NCI-H524 (cell line): ENCODE measurements at regions not wholly inside any gene's neighbourhood (a gene's known extent, or its start where the extent isn't known, plus 50 kb on each side); places are given as distances from the start of the nearest gene placed in this dataset.

Source experiments
- DNase-seq, 2 experiments: peaks; one replicate each; lab custom pipeline; 2025; lab: John Stamatoyannopoulos, UW

DNA sequence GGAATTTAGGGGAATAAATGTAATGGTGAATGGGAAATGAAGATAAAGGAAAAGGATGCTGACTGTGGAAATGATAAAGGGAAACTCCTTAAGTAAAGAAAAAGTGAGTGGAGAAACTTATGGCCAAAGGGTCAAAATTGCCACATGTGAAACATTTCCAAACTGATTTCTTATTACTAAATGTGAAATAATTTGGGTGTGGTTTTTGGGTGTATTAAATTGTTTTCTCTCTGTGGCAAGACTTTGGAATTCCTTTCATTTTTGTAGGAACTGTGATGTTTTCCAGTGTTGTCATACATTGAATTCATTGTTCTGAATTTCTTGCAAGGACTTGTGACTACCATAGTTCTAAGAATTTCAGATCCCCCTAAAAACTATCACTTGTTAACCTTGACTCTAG is 1891.5 kb upstream of the SEL1L start:
- no peak for DNase-seq

- no peak for DNase-seq
Measured at GRCh38 chr14:83425706-83426105, 1892.1 kb upstream of the SEL1L start.

GRCh38 chr14:83433618-83434017 is 1900.0 kb upstream of the SEL1L start:
- no peak for DNase-seq

DNA sequence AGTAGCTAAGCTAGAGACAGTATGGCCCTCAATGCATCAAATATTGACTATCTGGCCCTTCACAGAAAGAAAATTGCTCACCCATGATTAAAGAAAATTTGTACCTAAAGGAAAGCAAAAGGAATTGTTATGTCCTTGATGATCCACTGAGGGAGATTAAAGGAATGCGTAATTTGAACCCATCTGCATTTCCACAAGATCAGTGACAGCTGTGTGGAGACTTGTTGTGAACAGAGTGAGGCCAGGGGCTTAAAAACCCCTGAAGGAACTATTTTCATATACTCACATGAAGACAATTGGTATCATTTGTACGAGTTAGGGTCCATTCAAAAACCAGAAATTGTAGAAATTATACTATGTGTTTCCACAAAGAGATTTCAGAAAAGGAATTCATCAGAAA is 1908.1 kb upstream of the SEL1L start:
- peak; percentile 51 to 64 for DNase-seq

GRCh38 chr14:83455561-83455960 is 1921.9 kb upstream of the SEL1L start:
- no peak for DNase-seq

GRCh38 chr14:83461521-83461920 is 1927.9 kb upstream of the SEL1L start:
- no peak for DNase-seq

- DNase-seq, result no peak
Measured at GRCh38 chr14:83462759-83463158, 1929.1 kb upstream of the SEL1L start.

DNA sequence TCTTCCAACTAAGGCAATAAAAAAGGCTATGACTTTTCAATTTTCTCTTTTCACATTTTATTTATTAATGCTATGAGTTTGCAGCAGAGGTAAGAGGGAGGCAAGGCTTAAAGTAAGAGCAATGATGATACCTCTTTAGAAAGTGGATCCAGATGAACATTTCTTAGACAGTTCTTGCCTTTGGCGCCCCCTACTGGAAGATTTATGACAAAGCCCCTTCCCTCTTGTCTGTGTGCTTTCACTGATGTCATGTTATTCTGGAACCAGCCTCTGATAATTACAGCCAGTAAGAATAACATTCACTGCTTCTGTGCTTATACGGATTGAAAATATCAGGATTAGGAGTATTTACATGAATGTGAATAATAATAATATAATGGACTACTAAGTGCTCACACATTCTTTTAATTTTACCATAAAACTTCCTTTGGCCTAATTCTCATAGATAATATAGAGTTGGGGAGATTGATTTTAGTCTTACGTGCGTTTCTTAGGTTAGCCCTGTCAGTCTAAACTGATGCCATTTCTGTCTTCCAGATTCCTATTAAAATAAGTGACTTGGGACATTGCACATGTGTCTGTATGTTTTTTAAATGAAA is 1929.9 kb upstream of the SEL1L start:
- DNase-seq, result peak; percentile 73 to 87

- no peak for DNase-seq
Measured at GRCh38 chr14:83467811-83468210, 1934.2 kb upstream of the SEL1L start.

DNA sequence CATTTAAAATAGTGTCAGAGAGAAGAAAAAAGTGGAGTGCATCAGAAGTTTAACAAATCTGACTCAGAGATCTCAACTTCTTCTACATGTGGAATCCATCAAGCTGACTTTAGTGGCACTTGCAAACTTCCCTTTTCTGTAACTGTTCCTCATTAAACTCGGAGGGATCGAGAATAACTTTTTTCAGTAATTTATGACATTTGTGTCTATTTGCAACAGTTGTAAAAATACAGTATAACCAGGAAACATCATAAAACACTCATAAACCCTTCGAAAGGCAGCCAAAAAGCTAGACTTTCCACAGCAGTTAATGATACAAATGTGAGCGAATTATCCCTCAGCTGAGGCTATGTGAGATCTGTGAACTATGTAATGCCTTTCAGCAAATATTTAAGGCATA is 1936.8 kb upstream of the SEL1L start:
- no peak for DNase-seq

GRCh38 chr14:83470959-83471695 is 1937.5 kb upstream of the SEL1L start:
- DNase-seq, result no peak

DNA sequence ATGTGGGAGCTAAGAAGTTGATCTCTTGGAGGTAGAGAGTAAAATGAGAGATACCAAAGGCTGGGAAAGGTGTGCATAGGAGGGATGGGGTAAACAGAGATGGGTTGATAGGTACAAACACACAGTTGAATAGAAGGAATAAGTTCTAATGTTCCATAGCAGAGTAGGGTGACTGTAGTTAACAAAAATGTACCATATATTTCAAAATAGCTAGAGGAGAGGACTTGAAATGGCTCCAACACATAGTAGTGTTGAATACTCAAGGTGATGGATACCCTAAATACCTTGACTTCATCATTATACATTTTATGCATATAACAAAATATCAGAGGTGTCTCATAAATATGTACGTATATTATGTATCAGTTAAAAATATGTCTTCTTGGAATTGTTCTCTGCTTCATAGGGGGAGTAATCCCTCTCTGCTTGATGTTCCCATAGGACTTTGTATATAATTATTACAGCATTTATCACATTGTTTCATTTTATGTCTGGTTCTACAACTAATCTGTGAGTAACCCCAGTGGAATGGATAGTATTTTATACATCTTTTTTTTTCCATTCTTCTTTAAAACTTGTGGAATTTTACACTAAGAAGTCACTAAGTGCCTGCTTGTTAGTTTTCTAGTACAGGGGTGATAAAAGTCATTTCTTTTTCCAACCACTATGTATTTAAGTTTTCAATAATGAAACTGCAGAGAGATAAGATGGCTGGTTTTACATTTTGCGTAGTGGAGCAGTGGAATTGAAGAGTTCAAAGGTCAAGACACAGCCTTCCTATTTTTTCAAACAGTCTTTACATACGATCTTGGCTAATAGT is 1940.0 kb upstream of the SEL1L start:
- DNase-seq, result no peak

- no peak for DNase-seq
Measured at GRCh38 chr14:83478741-83479140, 1945.1 kb upstream of the SEL1L start.

- DNase-seq, result no peak
Measured at GRCh38 chr14:83483063-83483462, 1949.4 kb upstream of the SEL1L start.

DNA sequence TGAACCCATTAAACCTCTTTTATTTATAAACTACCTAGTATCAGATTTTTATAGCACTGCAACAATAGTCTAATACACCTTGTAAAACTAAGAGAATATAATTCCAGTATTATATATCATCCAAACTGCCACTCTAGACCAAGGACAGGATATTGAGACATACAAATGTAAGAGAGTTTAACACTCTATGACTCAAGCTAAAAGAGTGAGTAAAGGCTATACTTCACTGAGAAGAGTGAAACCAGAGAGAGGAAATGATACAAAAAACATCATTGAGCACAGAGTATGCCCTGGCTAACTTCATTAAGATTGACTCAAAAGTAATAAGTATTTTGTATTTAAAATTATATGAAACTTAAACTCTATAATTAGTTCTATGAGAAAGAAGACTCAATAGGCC is 1951.9 kb upstream of the SEL1L start:
- DNase-seq, result no peak

GRCh38 chr14:83491091-83491490 is 1957.4 kb upstream of the SEL1L start:
- DNase-seq, result peak; percentile 50 to 84

DNA sequence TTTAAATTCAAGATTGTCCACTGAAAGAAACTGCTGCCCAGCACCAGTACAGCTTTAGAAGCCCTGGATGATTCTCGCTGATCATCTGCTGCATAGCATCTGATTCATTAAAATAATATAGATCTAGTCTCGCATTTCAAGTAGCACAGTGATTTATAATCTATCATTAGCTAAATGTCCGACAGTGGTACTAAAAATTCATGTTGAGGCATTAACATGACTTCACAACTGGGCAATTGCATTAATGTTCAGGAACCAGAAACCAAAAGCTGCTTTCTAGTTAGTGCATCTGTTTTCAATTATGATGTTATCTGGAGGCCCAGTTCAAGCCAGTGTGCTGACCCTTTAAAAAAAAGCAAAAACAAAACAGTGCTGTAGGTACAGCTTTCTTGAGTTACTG is 1987.2 kb upstream of the SEL1L start:
- peak; percentile 11 to 83 for DNase-seq

GRCh38 chr14:83529531-83529930 is 1995.9 kb upstream of the SEL1L start:
- DNase-seq, result no peak

GRCh38 chr14:83533734-83534133 is 1996.2 kb upstream of the FLRT2 start:
- DNase-seq, result no peak

- no peak for DNase-seq
Measured at GRCh38 chr14:83534995-83535394, 1994.9 kb upstream of the FLRT2 start.

- no peak for DNase-seq
Measured at GRCh38 chr14:83535444-83535843, 1994.5 kb upstream of the FLRT2 start.

DNA sequence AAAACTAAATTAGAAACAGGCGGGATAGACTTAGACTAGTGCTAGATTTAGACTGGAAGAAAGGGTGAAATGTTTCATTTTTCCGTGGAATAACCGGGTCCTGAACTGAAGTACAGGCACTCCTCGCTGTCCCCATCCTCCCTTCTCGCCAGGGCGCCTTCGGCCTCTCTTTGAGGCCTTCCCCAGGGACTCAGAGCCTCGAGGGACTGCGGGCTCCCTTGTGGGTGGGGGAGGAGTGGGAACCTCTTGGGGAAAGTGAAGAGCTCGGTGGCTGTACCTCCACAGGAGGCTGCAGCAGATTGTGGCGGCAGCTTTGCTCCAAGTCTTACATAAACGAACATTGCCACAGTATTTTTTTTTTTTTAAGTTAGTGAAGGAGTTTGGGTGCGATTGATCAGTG is 1988.8 kb upstream of the FLRT2 start:
- DNase-seq, result no peak
